Stimulated activated naive CD8-positive, alpha-beta T cell treated with anti-CD3 and anti-CD28 coated beads, Interleukin-15, amount 100 ng/mL, for 72 hours (primary cell): ENCODE measurements at regions not wholly inside any gene's neighbourhood (a gene's known extent, or its start where the extent isn't known, plus 50 kb on each side); places are given as distances from the start of the nearest gene placed in this dataset.

Source experiments
- ATAC-seq: fragments of 150-1000 bp; cut with Tn5 transposase; 2 replicates; pipeline ENCODE4 v1.10.0; 2021; ENCODE audit warnings: mild to moderate bottlenecking, moderate library complexity
- DNase-seq, 2 donors: peaks; one replicate each; pipeline ENCODE4 v3.0.0; 2021 to 2022
- H3K27ac Mint-ChIP-seq, 2 donors: one replicate each; pipeline ENCODE4 v1.8.0; 2022; ENCODE audit warnings: mild to moderate bottlenecking in 2 of 2, mixed read lengths in 2 of 2, moderate library complexity in 2 of 2
- H3K27me3 Mint-ChIP-seq: one replicate; pipeline ENCODE4 v1.8.0; 2022; ENCODE audit warnings: mixed read lengths
- H3K4me1 Mint-ChIP-seq: one replicate; pipeline ENCODE4 v1.8.0; 2022; ENCODE audit warnings: mild to moderate bottlenecking, mixed read lengths
- H3K4me3 Mint-ChIP-seq, 2 donors: one replicate each; pipeline ENCODE4 v1.8.0; 2022; ENCODE audit warnings: mild to moderate bottlenecking in 2 of 2, mixed read lengths in 2 of 2, moderate library complexity in 1 of 2
- H3K9me3 Mint-ChIP-seq, 2 donors: one replicate each; pipeline ENCODE4 v1.8.0; 2022; ENCODE audit warnings: mixed read lengths in 2 of 2

DNA sequence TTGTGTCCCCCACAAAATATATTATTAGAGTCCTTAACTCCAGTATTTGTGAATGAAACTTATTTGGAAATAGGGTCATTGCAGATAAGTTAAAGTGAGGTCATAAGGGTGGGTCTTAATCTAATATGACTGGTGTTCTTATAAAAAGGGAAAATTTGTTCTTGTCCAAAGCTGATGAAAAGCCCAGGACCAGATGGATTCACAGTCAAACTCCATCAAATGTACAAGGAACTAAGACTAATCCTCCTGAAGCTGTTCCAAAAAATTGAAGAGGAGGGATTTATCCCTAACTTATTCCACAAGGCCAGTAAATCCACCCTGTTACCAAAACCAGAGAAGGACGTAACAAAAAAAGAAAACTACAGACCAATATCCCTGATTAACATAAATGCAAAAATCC, 56.4 kb upstream of the SLIT3 start:
- H3K9me3 Mint-ChIP-seq = no peaks in the 10 kb centered on the region
- no peak overlapping the region for H3K27ac Mint-ChIP-seq

DNA sequence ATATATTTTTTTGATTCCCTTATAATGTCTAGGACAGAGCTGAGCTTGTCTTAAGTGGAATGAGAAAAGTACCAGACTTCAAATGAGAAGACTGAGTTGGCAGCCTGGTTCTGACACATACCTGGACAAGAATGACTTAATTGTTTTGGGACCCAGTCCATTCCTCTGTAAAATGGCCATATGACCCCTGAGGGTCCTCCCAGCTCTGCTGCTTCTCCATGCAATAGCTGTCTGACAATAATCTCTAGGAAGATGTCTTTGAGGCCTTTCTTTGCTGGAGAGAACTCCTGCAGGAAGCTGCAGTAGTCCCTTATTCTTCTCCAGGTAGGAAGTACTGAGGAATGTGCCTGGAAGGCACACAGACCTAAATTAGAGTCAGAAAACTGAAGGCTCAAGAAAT, 55.9 kb upstream of the SLIT3 start:
- no peak for ATAC-seq
- Mint-ChIP-seq H3K9me3 (no peaks in the 10 kb centered on the region), H3K27me3 (no peaks in the 10 kb centered on the region), H3K4me1 (no peaks in the 10 kb centered on the region), H3K27ac (no peak overlapping the region), H3K4me3 (no peak overlapping the region)
- DNase-seq = no peak

More for the DNA sequence above, 56.4 kb upstream of the SLIT3 start:
- H3K27me3 Mint-ChIP-seq = no peaks in the 10 kb centered on the region
- DNase-seq = no peak
- ATAC-seq = no peak
- H3K4me3 Mint-ChIP-seq = no peak overlapping the region
- H3K4me1 Mint-ChIP-seq = no peaks in the 10 kb centered on the region

DNA sequence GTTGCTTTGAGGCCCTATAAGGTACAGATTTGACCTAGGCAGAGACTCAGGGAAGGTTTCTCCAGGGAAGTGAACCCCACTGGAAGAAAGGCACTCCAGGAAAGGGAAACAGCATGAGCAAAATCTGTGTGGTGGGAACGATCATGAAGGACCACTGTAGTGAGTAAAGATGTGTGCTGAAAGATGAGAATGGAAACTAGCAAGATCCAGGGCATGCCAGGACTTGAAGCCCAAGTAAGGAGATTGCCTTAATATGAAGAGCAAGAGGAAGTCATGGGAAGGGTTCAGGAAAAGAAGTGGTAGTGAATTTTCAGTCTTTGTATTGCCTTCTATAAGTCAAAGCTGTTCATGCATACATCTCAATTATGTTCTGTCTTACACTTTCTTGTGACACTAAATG, 55.2 kb upstream of the SLIT3 start:
- Mint-ChIP-seq H3K4me3 (no peak overlapping the region), H3K9me3 (no peaks in the 10 kb centered on the region), H3K27ac (no peak overlapping the region), H3K4me1 (no peaks in the 10 kb centered on the region), H3K27me3 (no peaks in the 10 kb centered on the region)
- DNase-seq (no peak), ATAC-seq (no peak)

DNA sequence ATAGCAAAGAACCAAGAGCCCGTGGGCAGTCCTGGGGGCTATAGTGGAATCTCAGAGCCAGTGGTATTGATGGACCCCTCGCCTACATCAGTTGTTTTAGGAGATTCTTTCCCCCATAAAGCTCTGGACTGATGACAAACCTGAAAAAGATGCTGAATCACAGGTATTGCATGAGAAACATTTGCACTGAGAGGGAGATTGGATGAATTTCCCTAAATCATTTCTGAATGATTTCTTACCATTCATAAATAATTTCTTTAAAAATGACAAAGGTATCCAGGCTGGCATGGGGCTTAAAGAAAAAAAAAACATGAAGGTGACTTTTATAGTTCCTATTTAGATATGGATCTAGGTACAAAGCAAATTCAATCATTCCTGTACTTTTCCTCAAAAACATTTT, 54.0 kb upstream of the SLIT3 start:
- Mint-ChIP-seq H3K27ac (no peak overlapping the region), H3K4me1 (no peaks in the 10 kb centered on the region), H3K4me3 (no peak overlapping the region), H3K9me3 (no peaks in the 10 kb centered on the region), H3K27me3 (no peaks in the 10 kb centered on the region)
- ATAC-seq = no peak
- DNase-seq = no peak

DNA sequence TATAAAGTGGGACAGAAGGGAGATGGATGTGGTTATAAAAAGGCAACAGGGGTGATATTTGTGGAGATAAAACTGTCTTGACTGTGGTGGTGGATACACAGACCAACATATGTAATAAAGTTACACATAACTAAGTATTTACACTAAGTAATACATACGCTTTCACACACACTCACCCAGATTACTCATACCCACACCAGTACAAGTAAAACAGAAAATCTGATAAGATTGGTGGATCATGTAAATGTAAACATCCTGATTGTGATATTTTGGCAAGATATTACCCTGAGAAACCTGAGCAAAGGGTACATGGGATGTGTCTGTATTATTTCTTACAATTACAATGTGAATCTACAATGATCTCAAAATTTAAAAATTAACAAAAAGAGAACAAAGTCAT, 53.3 kb upstream of the SLIT3 start:
- Mint-ChIP-seq H3K4me1 (no peaks in the 10 kb centered on the region), H3K4me3 (no peak overlapping the region), H3K27me3 (no peaks in the 10 kb centered on the region), H3K9me3 (no peaks in the 10 kb centered on the region), H3K27ac (no peak overlapping the region)
- DNase-seq (no peak), ATAC-seq (no peak)

DNA sequence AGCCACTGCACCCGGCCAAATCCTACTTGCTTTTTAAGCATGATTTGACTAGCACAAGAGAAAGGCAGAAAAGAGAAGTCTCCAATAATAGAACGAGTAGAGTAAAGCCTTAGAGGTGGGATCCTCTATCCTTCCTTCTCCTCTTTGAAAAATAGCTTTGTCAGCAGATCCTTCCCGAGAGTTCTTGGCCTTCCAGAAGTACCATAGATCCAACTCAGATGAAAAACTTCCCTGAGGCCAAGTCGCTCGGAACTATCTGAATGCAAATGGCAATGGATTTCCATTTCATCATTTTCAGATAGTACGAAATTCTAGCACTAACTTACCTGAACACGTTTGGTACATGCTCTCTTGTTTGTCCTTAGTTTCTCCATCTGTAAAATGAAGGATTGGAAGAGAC, 52.0 kb upstream of the SLIT3 start:
- Mint-ChIP-seq H3K4me1 (no peaks in the 10 kb centered on the region), H3K27me3 (no peaks in the 10 kb centered on the region), H3K9me3 (no peaks in the 10 kb centered on the region), H3K4me3 (no peak overlapping the region), H3K27ac (no peak overlapping the region)
- DNase-seq (no peak), ATAC-seq (no peak)

DNA sequence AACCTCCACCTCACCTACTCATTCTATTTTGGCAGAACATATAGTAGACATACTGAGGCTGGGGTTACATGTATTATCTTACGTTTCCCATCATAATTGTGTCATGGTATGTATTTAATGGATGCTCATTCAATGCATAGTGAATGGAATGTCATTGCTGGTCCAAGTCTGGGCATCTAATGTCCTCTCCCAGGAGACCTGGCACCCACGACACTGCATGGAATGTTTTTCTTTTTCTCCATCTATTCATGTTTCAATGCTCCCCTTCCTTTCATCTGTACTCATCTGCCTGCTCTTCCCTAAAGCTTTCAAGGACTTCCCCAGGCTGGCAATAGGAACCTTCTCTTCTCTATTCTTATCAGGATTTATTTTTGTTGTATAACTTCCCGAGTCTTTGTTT, 50.8 kb upstream of the SLIT3 start:
- no peak overlapping the region for H3K27ac Mint-ChIP-seq
- no peaks in the 10 kb centered on the region for H3K9me3 Mint-ChIP-seq
- DNase-seq = no peak
- no peaks in the 10 kb centered on the region for H3K4me1 Mint-ChIP-seq
- H3K27me3 Mint-ChIP-seq = no peaks in the 10 kb centered on the region
- no peak for ATAC-seq
- no peak overlapping the region for H3K4me3 Mint-ChIP-seq

DNA sequence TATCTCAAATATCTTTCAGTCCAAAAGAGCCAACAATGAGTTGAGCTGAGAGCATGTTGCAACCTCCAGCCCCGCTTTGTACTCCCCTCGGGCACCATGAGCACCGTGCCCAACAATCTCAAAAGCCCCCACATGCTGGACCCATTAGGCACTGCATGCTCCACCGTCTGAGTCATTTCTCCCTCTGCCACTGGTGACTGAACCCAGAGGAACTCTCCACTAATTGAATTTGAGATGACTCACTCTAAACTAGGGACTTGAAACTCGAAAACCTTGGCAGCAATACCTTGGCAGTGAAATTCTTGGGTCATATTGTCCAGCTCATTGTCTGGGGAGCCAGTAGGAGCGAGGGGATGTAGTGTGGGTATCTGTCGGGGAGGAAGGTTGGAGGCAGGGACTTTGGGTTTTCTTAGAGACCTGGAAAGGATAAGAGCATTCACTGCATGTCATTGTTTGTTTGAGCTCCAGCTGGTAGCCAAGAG, 49.9 kb upstream of the SLIT3 start:
- Mint-ChIP-seq H3K27me3 (no peaks in the 10 kb centered on the region), H3K9me3 (no peaks in the 10 kb centered on the region), H3K4me3 (no peak overlapping the region), H3K27ac (no peak overlapping the region), H3K4me1 (no peaks in the 10 kb centered on the region)
- ATAC-seq = no peak
- DNase-seq = no peak
